ENCODE measurements at regions not wholly inside any gene's neighbourhood (a gene's known extent, or its start where the extent isn't known, plus 50 kb on each side); places are given as distances from the start of the nearest gene placed in this dataset.

GRCh38 chr2:180682871-180683270, 297.5 kb upstream of the UBE2E3 start:
- TF ChIP-seq CTCF (IDR thresholded peaks at IDR 0.05) (no peak), TCF12 (IDR thresholded peaks at IDR 0.05) (no peak), EP300 (IDR thresholded peaks at IDR 0.05; ENCODE audit: borderline replicate concordance in 1 of 2, low read depth in 1 of 2, low read length in 1 of 2) (no peak), POLR2AphosphoS5 (IDR thresholded peaks at IDR 0.05; ENCODE audit: low read depth, low read length) (no peak), NFIC (IDR thresholded peaks at IDR 0.05; ENCODE audit: borderline replicate concordance) (no peak)

Data from SK-N-SH (cell line).